GM23248 (cell line): ENCODE measurements at regions not wholly inside any gene's neighbourhood (a gene's known extent, or its start where the extent isn't known, plus 50 kb on each side); places are given as distances from the start of the nearest gene placed in this dataset.

Experiments
- DNase-seq: peaks from one replicate; pipeline ENCODE4 v3.0.0-alpha.2; 2015
- H2AFZ ChIP-seq: fragments of 200-600 bp; sonication (generic); 2 replicates; pipeline ENCODE4 v1.6.1; 2016; ENCODE audit warnings: antibody characterized with exemption
- H3F3A ChIP-seq: fragments of 200-600 bp; sonication (generic); 2 replicates; pipeline ENCODE4 v1.6.1; 2016; ENCODE audit warnings: mild to moderate bottlenecking, antibody characterized with exemption, mixed run types; ENCODE audit not compliant: insufficient read depth
- H3K27ac ChIP-seq: fragments of 200-600 bp; sonication (generic); 2 replicates; pipeline ENCODE4 v1.5.1; 2016; ENCODE audit warnings: mild to moderate bottlenecking
- H3K27me3 ChIP-seq: fragments of 200-600 bp; sonication (generic); replicated peaks from 2 replicates; pipeline ENCODE4 v1.6.1; 2016; ENCODE audit warnings: mild to moderate bottlenecking; ENCODE audit not compliant: insufficient read depth
- H3K36me3 ChIP-seq: fragments of 200-600 bp; sonication (generic); 2 replicates; pipeline ENCODE4 v1.6.1; 2016; ENCODE audit warnings: low read depth, mild to moderate bottlenecking
- H3K4me1 ChIP-seq: fragments of 200-600 bp; sonication (generic); 2 replicates; pipeline ENCODE4 v1.6.1; 2016; ENCODE audit warnings: mild to moderate bottlenecking; ENCODE audit not compliant: insufficient read depth
- H3K4me2 ChIP-seq: fragments of 200-600 bp; sonication (generic); one replicate; pipeline ENCODE4 v1.6.1; 2016; ENCODE audit warnings: mild to moderate bottlenecking; ENCODE audit not compliant: unreplicated experiment
- H3K4me3 ChIP-seq: fragments of 200-600 bp; sonication (generic); 2 replicates; pipeline ENCODE4 v1.5.1; 2016; ENCODE audit warnings: mild to moderate bottlenecking
- H3K79me2 ChIP-seq: fragments of 200-600 bp; sonication (generic); 2 replicates; pipeline ENCODE4 v1.6.1; 2016; ENCODE audit warnings: mild to moderate bottlenecking; ENCODE audit not compliant: insufficient read depth
- H3K9ac ChIP-seq: fragments of 200-600 bp; sonication (generic); 2 replicates; pipeline ENCODE4 v1.6.1; 2016; ENCODE audit warnings: mild to moderate bottlenecking
- H3K9me2 ChIP-seq: fragments of 200-600 bp; sonication (generic); 2 replicates; pipeline ENCODE4 v1.6.1; 2016; ENCODE audit warnings: mixed run types, mild to moderate bottlenecking, moderate library complexity; ENCODE audit not compliant: insufficient read depth
- H3K9me3 ChIP-seq: fragments of 200-600 bp; sonication (generic); one replicate; pipeline ENCODE4 v1.6.1; 2017; ENCODE audit warnings: low read depth
- H4K20me1 ChIP-seq: fragments of 200-600 bp; sonication (generic); 2 replicates; pipeline ENCODE4 v1.6.0; 2016; ENCODE audit not compliant: insufficient read depth
- EZH2 ChIP-seq: fragments of 200-600 bp; sonication (generic); IDR thresholded peaks from 2 replicates; pipeline ENCODE4 v1.6.1; 2018; ENCODE audit warnings: antibody characterized with exemption, mild to moderate bottlenecking; ENCODE audit not compliant: insufficient read depth, poor library complexity, severe bottlenecking
- EZH2phosphoT487 ChIP-seq: fragments of 200-600 bp; sonication (generic); IDR thresholded peaks from 2 replicates; pipeline ENCODE4 v1.6.1; 2018; ENCODE audit warnings: antibody characterized with exemption, moderate library complexity, mild to moderate bottlenecking, low read depth; ENCODE audit not compliant: insufficient read depth
- WGBS, 2 experiments: methylation state at CpG; one replicate each; pipeline ENCODE4 v1.1.6; 2015 to 2017; ENCODE audit warnings: low lambda C conversion rate in 2 of 2, low coverage in 1 of 2; ENCODE audit errors: missing lambda C conversion rate in 2 of 2; 5-methylcytosine and 5-hydroxymethylcytosine counted together
- in situ Hi-C: fragments of 300-500 bp; cut with MboI; formaldehyde crosslinking; loops from 2 replicates; pipeline ENCODE4 v1.15.0; 2020

DNA sequence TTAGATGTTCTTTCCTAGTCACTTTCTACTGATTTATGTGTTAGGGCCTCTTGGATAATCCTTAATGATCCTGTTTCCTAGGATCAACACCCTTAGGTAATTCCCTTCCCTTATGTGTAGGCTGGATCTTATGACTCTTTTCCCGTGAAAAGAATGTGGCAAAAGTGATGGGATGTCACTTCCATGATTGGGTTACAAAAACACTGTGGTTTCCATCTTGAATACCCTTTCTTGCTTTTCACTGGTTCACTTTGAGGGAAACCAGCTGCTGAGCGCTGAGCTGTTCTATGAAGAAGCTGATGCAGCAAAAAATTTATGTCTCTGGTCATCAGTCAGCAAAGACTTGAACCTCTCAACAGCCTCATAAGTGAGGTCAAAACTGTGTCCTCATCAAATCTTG is 609.4 kb downstream of the OLFM4 start:
- Histone ChIP-seq H3K27ac (no peak overlapping the region), H3K79me2 (no peaks in the 10 kb centered on the region), H3K9me2 (no peaks in the 10 kb centered on the region), H3K4me2 (no peak overlapping the region), H2AFZ (no peak overlapping the region), H3K36me3 (no peaks in the 10 kb centered on the region), H3K27me3 (no peaks in the 10 kb centered on the region), H3K9ac (no peak overlapping the region), H3K9me3 (peaks cover 6% of the 10 kb centered on the region), H3F3A (no peaks in the 10 kb centered on the region), H3K4me3 (no peak overlapping the region), H4K20me1 (no peaks in the 10 kb centered on the region), H3K4me1 (no peaks in the 10 kb centered on the region)
- DNase-seq, result no peak
- in situ Hi-C loops, result no loop called here
- TF ChIP-seq EZH2, result no peak
- no peak for TF ChIP-seq EZH2phosphoT487
- 7 to 14% methylated on average over 2 of the region's 2 CpGs for WGBS, 2 experiments

DNA sequence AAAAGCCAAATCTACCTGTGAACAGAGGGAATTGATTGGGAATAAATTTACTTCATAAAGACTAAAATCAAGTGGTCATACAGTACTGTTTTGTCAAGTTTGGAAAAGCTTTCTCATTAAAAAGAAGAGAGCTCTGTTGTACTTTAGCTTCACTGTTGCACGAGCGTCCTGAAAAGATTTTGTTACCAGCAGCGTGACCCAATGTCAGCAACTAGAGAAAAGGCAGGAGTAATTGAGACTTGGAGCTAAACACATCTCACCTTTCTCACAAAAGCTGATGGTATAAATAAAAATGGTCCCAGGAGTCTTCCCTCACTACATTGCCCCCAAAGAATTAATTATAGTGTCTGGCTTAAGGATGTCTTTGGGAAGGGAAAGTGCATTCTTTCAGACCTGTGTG is 613.7 kb downstream of the OLFM4 start:
- Histone ChIP-seq H3K9me2 (no peaks in the 10 kb centered on the region), H4K20me1 (no peaks in the 10 kb centered on the region), H3K4me3 (no peak overlapping the region), H3K79me2 (no peaks in the 10 kb centered on the region), H3K27ac (no peak overlapping the region), H3K9ac (no peak overlapping the region), H3K27me3 (no peaks in the 10 kb centered on the region), H3F3A (no peaks in the 10 kb centered on the region), H3K4me1 (no peaks in the 10 kb centered on the region), H3K9me3 (peaks cover 6% of the 10 kb centered on the region), H3K36me3 (no peaks in the 10 kb centered on the region), H3K4me2 (no peak overlapping the region), H2AFZ (no peak overlapping the region)
- in situ Hi-C loops, result loop anchor here (10.0 kb wide), 1 partner anchor 58 kb away; no protein-coding TSS in a partner anchor
- TF ChIP-seq EZH2phosphoT487 (no peak), EZH2 (no peak)
- WGBS, 2 experiments, result 16 to 24% methylated on average over 3 of the region's 3 CpGs
- DNase-seq, result no peak

DNA sequence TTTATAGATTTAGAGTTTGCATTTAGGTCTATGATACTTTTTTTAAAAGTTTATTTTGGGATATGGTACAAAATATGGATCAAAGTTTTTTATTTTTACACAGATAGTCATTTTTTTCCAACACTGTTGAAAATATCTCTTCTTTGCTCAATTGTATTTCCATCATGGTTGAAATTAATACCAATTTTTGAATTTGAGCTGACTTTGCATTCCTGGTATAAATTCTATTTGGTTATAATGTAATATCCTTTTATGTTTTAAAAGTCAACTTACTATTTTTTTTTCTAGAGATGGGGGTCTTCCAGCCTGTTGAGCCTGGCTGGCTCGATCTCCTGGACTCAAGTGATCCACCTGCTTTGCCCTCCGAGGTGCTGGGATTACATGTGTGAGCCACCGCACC is 620.1 kb downstream of the OLFM4 start:
- no peaks in the 10 kb centered on the region for H3K27me3 ChIP-seq
- no peak overlapping the region for H3K4me2 ChIP-seq
- in situ Hi-C loops, result loop anchor here (10.0 kb wide), 1 partner anchor 64 kb away; no protein-coding TSS in a partner anchor
- no peak for DNase-seq
- H3F3A ChIP-seq, result no peaks in the 10 kb centered on the region
- H3K36me3 ChIP-seq, result no peaks in the 10 kb centered on the region
- H3K4me1 ChIP-seq, result no peaks in the 10 kb centered on the region
- H3K79me2 ChIP-seq, result no peaks in the 10 kb centered on the region
- no peak overlapping the region for H3K9ac ChIP-seq
- no peak overlapping the region for H3K27ac ChIP-seq
- H3K4me3 ChIP-seq, result no peak overlapping the region
- H2AFZ ChIP-seq, result no peak overlapping the region
- H3K9me3 ChIP-seq, result no peaks in the 10 kb centered on the region
- 28 to 44% methylated on average over 3 of the region's 3 CpGs for WGBS, 2 experiments
- TF ChIP-seq EZH2 (no peak), EZH2phosphoT487 (no peak)
- no peaks in the 10 kb centered on the region for H4K20me1 ChIP-seq
- no peaks in the 10 kb centered on the region for H3K9me2 ChIP-seq

DNA sequence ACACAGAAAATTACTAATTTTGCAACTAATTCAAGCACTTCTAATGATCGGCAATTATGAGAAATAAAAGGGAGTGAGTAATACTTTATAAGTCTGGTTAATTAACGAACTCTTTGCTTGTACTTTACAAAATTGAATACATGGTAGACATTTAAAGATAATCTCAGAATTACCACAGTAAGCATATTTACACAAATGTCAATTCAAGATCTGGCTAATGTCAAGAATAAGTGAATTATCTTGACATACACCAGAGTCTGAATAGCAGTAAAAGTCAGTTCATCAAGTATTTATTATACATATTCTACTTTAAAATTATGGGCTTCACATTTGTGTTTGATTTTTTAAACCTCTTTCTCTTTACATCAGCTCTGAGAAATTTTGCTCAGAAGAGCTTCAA is 643.4 kb downstream of the OLFM4 start:
- Histone ChIP-seq H3K9me3 (peaks cover 4% of the 10 kb centered on the region), H3K4me2 (no peak overlapping the region), H3K4me3 (no peak overlapping the region), H2AFZ (no peak overlapping the region), H3K9me2 (no peaks in the 10 kb centered on the region), H3K4me1 (no peaks in the 10 kb centered on the region), H3K36me3 (no peaks in the 10 kb centered on the region), H3K27ac (no peak overlapping the region), H3K79me2 (no peaks in the 10 kb centered on the region), H3K27me3 (no peaks in the 10 kb centered on the region), H4K20me1 (no peaks in the 10 kb centered on the region), H3K9ac (no peak overlapping the region), H3F3A (no peaks in the 10 kb centered on the region)
- in situ Hi-C loops, result no loop called here
- TF ChIP-seq EZH2, result no peak
- no peak for TF ChIP-seq EZH2phosphoT487
- 29 to 30% methylated on average over 2 of the region's 2 CpGs for WGBS, 2 experiments
- DNase-seq, result no peak

DNA sequence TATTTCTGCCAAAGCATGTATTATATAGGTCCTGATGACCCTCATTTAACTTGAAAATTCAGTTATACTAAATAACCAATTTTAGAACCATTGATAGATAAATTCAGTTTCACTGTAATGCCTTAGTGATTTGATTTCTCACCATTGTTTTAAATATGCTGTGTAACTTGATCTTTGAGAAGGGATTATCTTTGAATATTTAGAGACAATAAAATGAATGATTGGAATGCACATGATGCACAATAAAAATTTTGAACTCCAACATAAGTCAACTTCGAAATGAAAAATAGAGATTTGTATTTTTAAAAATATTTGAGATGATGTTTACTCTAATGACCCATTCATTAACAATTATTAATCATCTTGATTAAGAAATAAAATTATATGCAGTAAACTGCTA is 654.5 kb downstream of the OLFM4 start:
- TF ChIP-seq EZH2phosphoT487 (no peak), EZH2 (no peak)
- Histone ChIP-seq H3K4me3 (no peak overlapping the region), H3K4me1 (no peaks in the 10 kb centered on the region), H4K20me1 (no peaks in the 10 kb centered on the region), H3K9ac (no peak overlapping the region), H3K27me3 (no peaks in the 10 kb centered on the region), H3K9me3 (peaks cover 3% of the 10 kb centered on the region), H3K9me2 (no peaks in the 10 kb centered on the region), H3K79me2 (no peaks in the 10 kb centered on the region), H2AFZ (no peak overlapping the region), H3K4me2 (no peak overlapping the region), H3F3A (no peaks in the 10 kb centered on the region), H3K27ac (no peak overlapping the region), H3K36me3 (no peaks in the 10 kb centered on the region)
- DNase-seq, result no peak
- WGBS, 2 experiments, result 0 to 9% methylated on average over 1 of the region's 1 CpG
- in situ Hi-C loops, result no loop called here
